H1 (cell line): ENCODE measurements at regions not wholly inside any gene's neighbourhood (a gene's known extent, or its start where the extent isn't known, plus 50 kb on each side); places are given as distances from the start of the nearest gene placed in this dataset.

Experiments used
- CTCF ChIA-PET: fragments of 300-600 bp; sonication (Branson Sonifier 250); formaldehyde crosslinking; loops from one replicate; lab custom pipeline; 2021; ENCODE audit not compliant: partially characterized antibody; lab: Charles Lee
- POLR2A ChIA-PET: fragments of 300-600 bp; sonication (Branson Sonifier 250); formaldehyde crosslinking; loops from one replicate; lab custom pipeline; 2021; ENCODE audit warnings: inconsistent platforms; ENCODE audit not compliant: partially characterized antibody; lab: Charles Lee
- DNase-seq, 2 experiments: peaks; one replicate each; pipeline versions ENCODE4 v3.0.0 to v3.0.0-alpha.2; 2010 to 2022; ENCODE audit warnings: low spot score in 2 of 2, low read depth in 1 of 2, mixed read lengths in 1 of 2
- FAIRE-seq: peaks from 2 replicates; lab custom pipeline; 2011; peaks lifted over from hg19 to GRCh38; lab: Jason Lieb, UNC
- H2AFZ ChIP-seq: 2 replicates; pipeline ENCODE4 v1.8.1; 2012; ENCODE audit warnings: low read length, inconsistent platforms
- H2AK5ac ChIP-seq: 2 replicates; pipeline ENCODE4 v1.6.1; 2013; ENCODE audit warnings: low read depth, low read length
- H2BK120ac ChIP-seq: replicated peaks from 2 replicates; pipeline ENCODE3; 2013; ENCODE audit warnings: low read depth, low read length, inconsistent platforms
- H2BK12ac ChIP-seq: 2 replicates; pipeline ENCODE4 v1.6.1; 2013; ENCODE audit warnings: low read depth, low read length
- H2BK15ac ChIP-seq: 2 replicates; pipeline ENCODE4 v1.6.1; 2013; ENCODE audit warnings: low read length
- H2BK20ac ChIP-seq: 2 replicates; pipeline ENCODE4 v1.6.1; 2013; ENCODE audit warnings: low read length
- H2BK5ac ChIP-seq: 2 replicates; pipeline ENCODE4 v1.6.1; 2013; ENCODE audit warnings: low read depth, low read length
- H3K14ac ChIP-seq: 2 replicates; pipeline ENCODE4 v1.6.1; 2013; ENCODE audit warnings: inconsistent platforms; ENCODE audit not compliant: insufficient read length
- H3K18ac ChIP-seq: 2 replicates; pipeline ENCODE4 v1.6.1; 2013; ENCODE audit warnings: low read length; ENCODE audit errors: extremely low read depth
- H3K23ac ChIP-seq: 2 replicates; pipeline ENCODE4 v1.6.1; 2013; ENCODE audit warnings: inconsistent platforms; ENCODE audit not compliant: insufficient read length
- H3K23me2 ChIP-seq: 2 replicates; pipeline ENCODE4 v1.6.1; 2013; ENCODE audit warnings: low read depth, low read length
- H3K27ac ChIP-seq: 2 replicates; pipeline ENCODE4 v1.6.1; 2011; ENCODE audit warnings: low read depth, low read length, inconsistent platforms
- H3K27me3 ChIP-seq, 4 experiments: replicated peaks in 1 of 4; 1 replicate in 1 of 4; 2 replicates in 3 of 4; pipeline versions ENCODE4 v1.6.1 to v1.8.1; 2011 to 2013; ENCODE audit warnings: low read length in 3 of 4, mild to moderate bottlenecking in 3 of 4, inconsistent platforms in 2 of 4, mixed read lengths in 2 of 4, moderate library complexity in 1 of 4; ENCODE audit not compliant: control insufficient read depth in 3 of 4, insufficient read depth in 3 of 4; ENCODE audit errors: extremely low read depth in 1 of 4
- H3K36me3 ChIP-seq, 4 experiments: 2 replicates each; pipeline versions ENCODE4 v1.6.1 to v1.8.1; 2011 to 2013; ENCODE audit warnings: mild to moderate bottlenecking in 4 of 4, low read length in 3 of 4, moderate library complexity in 2 of 4, control low read depth in 1 of 4, inconsistent platforms in 1 of 4; ENCODE audit not compliant: insufficient read depth in 4 of 4, control insufficient read depth in 2 of 4
- H3K4ac ChIP-seq: replicated peaks from 2 replicates; pipeline ENCODE3; 2013; ENCODE audit warnings: low read length, low read depth, mixed read lengths, inconsistent platforms; ENCODE audit not compliant: insufficient read length
- H3K4me1 ChIP-seq, 4 experiments: replicated peaks in 1 of 4; 1 replicate in 1 of 4; 2 replicates in 3 of 4; pipeline versions ENCODE4 v1.6.1 to v1.8.1; 2011 to 2013; ENCODE audit warnings: low read length in 3 of 4, inconsistent platforms in 2 of 4, mixed read lengths in 1 of 4; ENCODE audit not compliant: insufficient read depth in 4 of 4, control insufficient read depth in 3 of 4
- H3K4me2 ChIP-seq, 2 experiments: 2 replicates each; pipeline versions ENCODE4 v1.6.1 to v1.8.1; 2011 to 2013; ENCODE audit warnings: low read depth in 2 of 2, low read length in 2 of 2, control low read depth in 1 of 2, inconsistent platforms in 1 of 2, mild to moderate bottlenecking in 1 of 2; ENCODE audit not compliant: insufficient read depth in 1 of 2
- H3K4me3 ChIP-seq, 4 experiments: fragments of 200-600, 300-600 bp in 1 of 4; sonication (generic), shearing (Covaris generic), sonication (Bioruptor Twin) in 1 of 4; 2 replicates each; pipeline versions ENCODE4 v1.5.1 to v1.8.1; 2011 to 2016; ENCODE audit warnings: low read length in 4 of 4, low read depth in 3 of 4, control low read depth in 2 of 4, inconsistent platforms in 2 of 4, mild to moderate bottlenecking in 2 of 4, mixed read lengths in 1 of 4, moderate library complexity in 1 of 4; ENCODE audit not compliant: insufficient read depth in 2 of 4; ENCODE audit errors: extremely low read depth in 1 of 4
- H3K56ac ChIP-seq: replicated peaks from 2 replicates; pipeline ENCODE3; 2013; ENCODE audit warnings: low read depth, mild to moderate bottlenecking, mixed read lengths, low read length, inconsistent platforms; ENCODE audit not compliant: insufficient read length
- H3K79me1 ChIP-seq: 2 replicates; pipeline ENCODE4 v1.6.1; 2013; ENCODE audit warnings: low read depth, low read length, control low read depth
- H3K79me2 ChIP-seq, 2 experiments: 2 replicates each; pipeline versions ENCODE4 v1.6.1 to v1.8.1; 2012 to 2013; ENCODE audit warnings: low read length in 2 of 2, mild to moderate bottlenecking in 2 of 2, inconsistent platforms in 1 of 2; ENCODE audit not compliant: insufficient read depth in 2 of 2, control insufficient read depth in 1 of 2
- H3K9ac ChIP-seq, 4 experiments: replicated peaks in 1 of 4; 1 replicate in 1 of 4; 2 replicates in 3 of 4; pipeline versions ENCODE4 v1.6.1 to v1.8.1; 2011 to 2013; ENCODE audit warnings: low read depth in 3 of 4, low read length in 3 of 4, control low read depth in 2 of 4, mild to moderate bottlenecking in 2 of 4, moderate library complexity in 2 of 4, inconsistent platforms in 1 of 4; ENCODE audit errors: extremely low read depth in 1 of 4
- H3K9me3 ChIP-seq, 2 experiments: 2 replicates each; pipeline versions ENCODE4 v1.6.1 to v1.8.1; 2012 to 2013; ENCODE audit warnings: mild to moderate bottlenecking in 2 of 2, moderate library complexity in 2 of 2, control low read depth in 1 of 2, inconsistent platforms in 1 of 2, low read depth in 1 of 2, low read length in 1 of 2, mixed read lengths in 1 of 2; ENCODE audit not compliant: insufficient read depth in 2 of 2
- H4K20me1 ChIP-seq, 2 experiments: replicated peaks in 1 of 2; 2 replicates each; pipeline versions ENCODE3 to v1.8.1; 2011 to 2013; ENCODE audit warnings: inconsistent platforms in 2 of 2, low read length in 2 of 2, mild to moderate bottlenecking in 1 of 2; ENCODE audit not compliant: insufficient read depth in 2 of 2, control insufficient read depth in 1 of 2
- H4K5ac ChIP-seq: 2 replicates; pipeline ENCODE4 v1.6.1; 2013; ENCODE audit warnings: low read length, low read depth, mixed read lengths, inconsistent platforms; ENCODE audit not compliant: insufficient read length
- H4K8ac ChIP-seq: 2 replicates; pipeline ENCODE4 v1.8.0; 2013; ENCODE audit warnings: mild to moderate bottlenecking, moderate library complexity, low read length, inconsistent platforms; ENCODE audit not compliant: insufficient read depth; ENCODE audit errors: extremely low read depth
- H4K91ac ChIP-seq: replicated peaks from 2 replicates; pipeline ENCODE3; 2013; ENCODE audit warnings: low read length, mixed read lengths, inconsistent platforms; ENCODE audit not compliant: insufficient read length
- CBX8 ChIP-seq: fragments of 300-800, 300-1000 bp; sonication (generic); IDR thresholded peaks from 2 replicates; pipeline ENCODE4 v1.7.1; 2016; ENCODE audit warnings: low read depth, low read length, borderline replicate concordance
- CREB1 ChIP-seq: IDR thresholded peaks from 2 replicates; pipeline ENCODE4 v1.6.1; 2012; ENCODE audit warnings: inconsistent platforms
- EGR1 ChIP-seq: IDR thresholded peaks from 2 replicates; pipeline ENCODE4 v1.6.1; 2011; ENCODE audit warnings: low read depth, low read length, borderline replicate concordance
- HDAC6 ChIP-seq: IDR thresholded peaks from one replicate; pipeline ENCODE4 v1.7.1; 2012; ENCODE audit warnings: low read depth, mild to moderate bottlenecking, inconsistent platforms, low read length, moderate library complexity
- RNF2 ChIP-seq: fragments of 200-900, 300-1000 bp; sonication (generic); IDR thresholded peaks from 2 replicates; pipeline ENCODE4 v1.7.1; 2016; ENCODE audit warnings: borderline replicate concordance, low read depth, mild to moderate bottlenecking, antibody characterized with exemption, low read length; ENCODE audit not compliant: poor library complexity, severe bottlenecking; ENCODE audit errors: missing control alignments
- SIN3A ChIP-seq, 2 experiments: IDR thresholded peaks in 1 of 2; conservative IDR thresholded peaks in 1 of 2; 2 replicates each; pipeline ENCODE4 v1.6.1; 2011 to 2012; ENCODE audit warnings: low read length in 2 of 2, improper control_type of control experiment in 1 of 2, low read depth in 1 of 2, mild to moderate bottlenecking in 1 of 2
- SP4 ChIP-seq: IDR thresholded peaks from 2 replicates; pipeline ENCODE4 v1.6.1; 2012; ENCODE audit warnings: low read length, inconsistent platforms
- TAF7 ChIP-seq: optimal IDR thresholded peaks from 2 replicates; pipeline ENCODE3; 2011; ENCODE audit warnings: low read depth, mild to moderate bottlenecking, inconsistent platforms, low read length, moderate library complexity, borderline replicate concordance
- ZNF274 ChIP-seq: IDR thresholded peaks from 2 replicates; pipeline ENCODE4 v1.7.0; 2012; ENCODE audit warnings: low read length, borderline replicate concordance; ENCODE audit errors: extremely low read depth
- WGBS, 2 experiments: shearing (Covaris generic) in 1 of 2; methylation state at CpG; one replicate each; pipeline versions ENCODE4 v1.1.6 to v1.1.7; 2013 to 2015; ENCODE audit warnings: low lambda C conversion rate in 2 of 2, mixed read lengths in 2 of 2, inconsistent platforms in 1 of 2, low coverage in 1 of 2, missing lambda C conversion rate in 1 of 2; ENCODE audit not compliant: insufficient replicate concordance in 2 of 2, insufficient coverage in 1 of 2, insufficient read length in 1 of 2; ENCODE audit errors: extremely low coverage in 1 of 2, missing lambda C conversion rate in 1 of 2; 5-methylcytosine and 5-hydroxymethylcytosine counted together
- TF ChIP-seq, protein P1 (sequence below), 3 experiments: IDR thresholded peaks; 1 replicate in 2 of 3; 2 replicates in 1 of 3; pipeline versions ENCODE4 v1.5.1 to v1.6.1; 2011; ENCODE audit warnings: low read length in 3 of 3, mild to moderate bottlenecking in 3 of 3, inconsistent platforms in 2 of 3, low read depth in 1 of 3, moderate library complexity in 1 of 3; ENCODE audit not compliant: insufficient read depth in 1 of 3; ENCODE audit errors: control extremely low read depth in 1 of 3

DNA sequence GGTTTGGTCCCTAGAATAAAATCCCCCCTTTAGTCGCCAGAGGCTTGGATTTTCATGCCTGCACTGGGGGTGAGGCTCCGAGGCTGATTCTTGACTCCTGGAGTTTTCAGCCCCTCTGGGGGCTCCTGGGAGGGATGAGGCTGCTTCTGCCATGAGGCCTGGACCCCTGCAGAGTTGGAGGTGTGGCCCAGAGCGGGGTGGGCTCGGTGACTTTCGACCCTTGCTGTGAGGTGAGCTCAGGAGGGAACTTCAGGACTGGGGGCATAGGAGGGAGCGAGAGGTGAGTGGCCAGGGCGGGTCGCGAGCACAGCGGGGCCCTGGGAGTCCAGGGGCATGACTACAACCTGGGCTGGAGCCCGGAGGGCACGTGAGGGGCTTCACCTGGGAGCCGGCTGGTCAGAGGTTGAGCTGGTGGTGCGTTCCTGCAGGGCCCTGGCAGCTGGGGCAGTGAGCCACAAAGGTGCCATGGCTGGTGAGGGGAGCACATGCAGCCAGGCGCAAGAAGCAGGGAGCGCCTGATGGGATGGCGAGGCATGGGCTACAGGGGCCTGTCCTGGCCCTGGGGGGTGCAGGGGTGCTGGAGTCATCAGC lies 168.2 kb downstream of the KIF26A start:
- Histone ChIP-seq H2BK5ac (no peak overlapping the region), H2BK20ac (no peak overlapping the region), H3K56ac (no peak overlapping the region), H3K27ac (no peak overlapping the region), H3K79me1 (no peaks in the 10 kb centered on the region), H3K14ac (no peak overlapping the region), H4K20me1 (peaks cover 0 to 2% of the 10 kb centered on the region in 2 experiments), H3K4ac (peak overlapping the region; percentile 57), H2BK15ac (peak overlapping the region; percentile 61; the same call in 1 of the 2 replicates), H3K23me2 (no peaks in the 10 kb centered on the region), H2BK120ac (no peak overlapping the region), H3K4me3 (no peak overlapping the region), H2BK12ac (peak overlapping the region; percentile 50; the same call in 1 of the 2 replicates), H3K9ac (no peak overlapping the region), H3K79me2 (no peaks in the 10 kb centered on the region), H3K18ac (no peak overlapping the region; the same call in 1 of the 2 replicates), H2AFZ (no peak overlapping the region), H3K4me2 (no peak overlapping the region), H3K9me3 (no peaks in the 10 kb centered on the region; a peak in 1 of 4 replicates), H3K23ac (no peak overlapping the region), H4K5ac (no peak overlapping the region), H3K36me3 (no peaks in the 10 kb centered on the region), H4K91ac (no peak overlapping the region), H2AK5ac (no peak overlapping the region), H3K4me1 (peaks cover 0 to 2% (median 0%) of the 10 kb centered on the region in 4 experiments; a peak in 2 of 7 replicates), H3K27me3 (no peaks in the 10 kb centered on the region), H4K8ac (no peak overlapping the region; the same call in 1 of the 2 replicates)
- FAIRE-seq (no peak), DNase-seq (no peak)
- 85% methylated on average over 17 of the region's 17 CpGs; no CpG with 5 or more reads in 1 of the 2 experiments for WGBS, 2 experiments
- ChIA-PET POLR2A (no interaction called here), CTCF (interaction anchor here (1.4 to 1.9 kb wide), 3 partner anchors 12 to 82 kb away, joined by 4 to 5 read pairs (median 5); no protein-coding TSS in a partner anchor)
- TF ChIP-seq ZNF274, result no peak
- TF ChIP-seq SP4, result no peak
- TF ChIP-seq SIN3A (conservative IDR thresholded peaks at IDR 0.05 in 1 of 2, IDR thresholded peaks at IDR 0.05 in 1 of 2; ENCODE audit: low read depth in 1 of 2, low read length in 2 of 2), result no peak
- no peak for TF ChIP-seq RNF2
- TF ChIP-seq TAF7, result no peak
- TF ChIP-seq CBX8, result no peak
- TF ChIP-seq, protein P1, sequence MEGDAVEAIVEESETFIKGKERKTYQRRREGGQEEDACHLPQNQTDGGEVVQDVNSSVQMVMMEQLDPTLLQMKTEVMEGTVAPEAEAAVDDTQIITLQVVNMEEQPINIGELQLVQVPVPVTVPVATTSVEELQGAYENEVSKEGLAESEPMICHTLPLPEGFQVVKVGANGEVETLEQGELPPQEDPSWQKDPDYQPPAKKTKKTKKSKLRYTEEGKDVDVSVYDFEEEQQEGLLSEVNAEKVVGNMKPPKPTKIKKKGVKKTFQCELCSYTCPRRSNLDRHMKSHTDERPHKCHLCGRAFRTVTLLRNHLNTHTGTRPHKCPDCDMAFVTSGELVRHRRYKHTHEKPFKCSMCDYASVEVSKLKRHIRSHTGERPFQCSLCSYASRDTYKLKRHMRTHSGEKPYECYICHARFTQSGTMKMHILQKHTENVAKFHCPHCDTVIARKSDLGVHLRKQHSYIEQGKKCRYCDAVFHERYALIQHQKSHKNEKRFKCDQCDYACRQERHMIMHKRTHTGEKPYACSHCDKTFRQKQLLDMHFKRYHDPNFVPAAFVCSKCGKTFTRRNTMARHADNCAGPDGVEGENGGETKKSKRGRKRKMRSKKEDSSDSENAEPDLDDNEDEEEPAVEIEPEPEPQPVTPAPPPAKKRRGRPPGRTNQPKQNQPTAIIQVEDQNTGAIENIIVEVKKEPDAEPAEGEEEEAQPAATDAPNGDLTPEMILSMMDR (IDR thresholded peaks at IDR 0.05; ENCODE audit: control extremely low read depth in 1 of 3, insufficient read depth in 1 of 3, low read depth in 1 of 3, low read length in 3 of 3), result no peak
- TF ChIP-seq EGR1, result no peak
- TF ChIP-seq HDAC6, result no peak
- TF ChIP-seq CREB1, result no peak
